ENCODE measurements at regions not wholly inside any gene's neighbourhood (a gene's known extent, or its start where the extent isn't known, plus 50 kb on each side); places are given as distances from the start of the nearest gene placed in this dataset.

DNA sequence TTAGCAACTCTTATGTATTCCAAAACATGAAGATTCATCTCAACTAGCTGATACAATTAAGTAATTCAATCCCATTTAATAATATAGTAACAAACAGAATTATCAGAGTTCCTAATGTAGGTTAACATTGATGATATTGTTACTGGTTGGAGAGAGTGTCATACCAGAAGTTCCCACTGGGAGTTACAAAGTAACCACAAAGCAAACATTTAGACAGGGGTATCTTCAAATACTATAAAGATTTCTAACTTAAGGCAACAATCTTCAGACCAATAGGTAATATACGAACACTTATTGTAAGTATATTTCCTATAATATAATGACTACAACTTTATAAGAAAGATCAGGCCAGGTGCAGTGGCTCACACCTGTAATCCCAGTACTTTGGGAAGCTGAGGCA is 1372.9 kb upstream of the PIK3C3 start:
- no peak for DNase-seq

DNA sequence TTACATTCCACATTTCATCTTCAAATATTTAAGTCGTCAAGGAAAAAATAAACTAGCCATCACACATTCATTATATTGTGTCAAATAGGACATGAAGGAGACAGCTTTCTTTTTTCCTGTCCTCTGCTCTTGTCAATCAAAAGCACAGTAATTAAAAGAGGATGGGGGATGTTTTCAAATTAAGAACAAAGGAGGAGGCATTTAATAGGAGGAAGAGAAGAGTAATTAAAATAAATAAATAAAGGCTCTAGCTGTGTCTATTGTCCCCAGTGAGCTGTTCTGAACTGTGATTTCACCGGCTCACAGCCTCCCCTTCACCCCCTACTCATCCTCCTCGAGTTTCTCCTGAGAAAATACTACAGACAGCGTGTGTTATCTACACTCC is 1377.1 kb upstream of the PIK3C3 start:
- DNase-seq = no peak

- no peak for DNase-seq
Measured at GRCh38 chr18:40577239-40577980, 1377.6 kb upstream of the PIK3C3 start.

DNA sequence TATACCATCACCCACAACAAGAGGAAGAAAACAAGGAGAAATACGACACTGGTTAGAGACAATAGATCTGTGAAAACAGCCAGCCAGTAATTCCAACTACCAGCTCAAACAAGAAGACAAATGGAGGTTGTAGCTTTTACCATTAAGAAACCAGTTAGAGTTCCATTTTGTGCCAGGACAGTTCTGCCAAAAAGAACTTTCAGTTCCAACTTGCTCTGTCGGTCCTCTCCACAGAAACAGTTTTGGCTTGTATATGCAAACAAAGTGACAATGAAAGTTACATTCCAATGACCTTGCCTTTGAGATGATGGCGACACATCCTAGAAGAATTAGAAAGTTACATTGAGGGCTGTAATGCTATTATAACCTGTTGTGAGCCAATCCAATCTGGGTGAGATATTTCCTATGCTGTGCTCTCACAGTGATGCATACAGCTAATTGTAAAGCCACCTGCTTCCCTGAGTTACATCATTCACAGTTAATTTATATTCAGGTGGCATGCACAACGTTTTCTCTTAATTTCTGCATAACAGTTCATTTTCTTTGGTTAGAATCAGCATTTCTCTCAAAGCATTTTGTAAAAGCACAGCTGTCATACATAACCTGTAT is 1378.4 kb upstream of the PIK3C3 start:
- no peak for DNase-seq

GRCh38 chr18:40570615-40571014 is 1384.4 kb upstream of the PIK3C3 start:
- DNase-seq = no peak

DNA sequence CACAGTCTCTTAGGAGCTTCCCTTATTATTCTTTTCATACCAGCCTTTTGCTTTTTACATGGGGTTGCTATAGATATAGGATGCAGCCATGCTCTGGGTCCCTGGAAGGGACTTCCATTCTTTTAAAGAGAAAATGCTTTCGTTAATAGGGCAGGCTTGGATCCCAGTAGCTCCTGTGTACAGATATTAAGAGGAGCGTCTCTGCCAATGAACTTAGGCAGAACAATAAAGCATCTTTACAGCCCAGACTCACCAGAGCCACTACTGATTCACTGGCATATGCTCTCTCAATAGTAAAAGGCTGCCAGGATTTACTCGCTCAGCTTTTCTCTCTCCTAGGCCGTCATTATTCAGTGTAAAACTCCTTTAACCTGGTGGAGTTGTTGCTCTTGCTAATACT is 1385.4 kb upstream of the PIK3C3 start:
- DNase-seq = no peak

DNA sequence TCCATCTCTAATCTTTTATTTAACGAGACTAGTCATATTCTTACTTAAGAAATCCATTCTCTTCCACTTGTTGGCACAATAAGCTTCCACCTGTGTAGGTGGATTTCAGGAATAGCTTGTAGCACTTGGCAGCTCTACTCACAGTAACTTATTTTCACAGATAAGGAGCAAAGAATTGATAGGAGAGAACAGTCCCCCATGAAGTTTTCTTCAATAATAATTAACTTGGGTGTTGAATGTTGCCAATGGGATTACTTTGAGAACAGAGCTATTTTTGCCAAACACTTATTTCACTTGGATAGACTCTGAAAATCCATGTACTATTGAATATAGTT is 1388.6 kb upstream of the PIK3C3 start:
- no peak for DNase-seq

DNA sequence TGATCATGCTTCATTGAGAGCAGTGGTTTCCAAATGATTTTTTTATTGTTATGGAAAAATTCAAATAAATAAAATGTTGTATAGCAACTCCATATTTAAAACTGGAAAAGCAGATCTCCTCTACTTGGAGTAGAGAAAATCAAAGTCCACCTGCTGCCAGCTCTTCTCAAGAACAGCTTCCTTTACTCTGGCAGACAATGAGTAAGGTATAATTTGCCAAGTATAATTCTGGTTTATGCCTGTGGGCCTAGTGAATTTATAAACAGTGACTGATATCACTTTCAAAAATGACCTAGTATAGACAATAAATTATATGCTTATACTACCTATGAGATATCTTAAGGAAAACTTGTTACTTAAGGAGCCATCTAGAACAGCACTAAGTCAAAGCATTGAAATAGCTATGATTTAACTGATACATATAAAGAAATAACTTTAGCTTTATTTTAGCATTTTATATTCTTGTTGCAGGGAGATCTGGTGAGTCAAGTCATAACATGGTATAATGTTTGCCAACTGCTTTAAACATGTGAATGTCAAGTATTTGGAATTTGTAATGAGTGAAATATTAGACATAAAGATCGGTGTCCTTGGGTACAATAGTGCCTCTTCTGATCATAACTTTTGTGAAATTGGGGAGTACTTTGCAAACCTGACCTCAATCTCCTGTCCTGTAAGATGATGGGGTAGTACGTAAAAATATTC is 1389.1 kb upstream of the PIK3C3 start:
- no peak for DNase-seq

- DNase-seq = no peak
Measured at GRCh38 chr18:40559556-40559955, 1395.5 kb upstream of the PIK3C3 start.

DNA sequence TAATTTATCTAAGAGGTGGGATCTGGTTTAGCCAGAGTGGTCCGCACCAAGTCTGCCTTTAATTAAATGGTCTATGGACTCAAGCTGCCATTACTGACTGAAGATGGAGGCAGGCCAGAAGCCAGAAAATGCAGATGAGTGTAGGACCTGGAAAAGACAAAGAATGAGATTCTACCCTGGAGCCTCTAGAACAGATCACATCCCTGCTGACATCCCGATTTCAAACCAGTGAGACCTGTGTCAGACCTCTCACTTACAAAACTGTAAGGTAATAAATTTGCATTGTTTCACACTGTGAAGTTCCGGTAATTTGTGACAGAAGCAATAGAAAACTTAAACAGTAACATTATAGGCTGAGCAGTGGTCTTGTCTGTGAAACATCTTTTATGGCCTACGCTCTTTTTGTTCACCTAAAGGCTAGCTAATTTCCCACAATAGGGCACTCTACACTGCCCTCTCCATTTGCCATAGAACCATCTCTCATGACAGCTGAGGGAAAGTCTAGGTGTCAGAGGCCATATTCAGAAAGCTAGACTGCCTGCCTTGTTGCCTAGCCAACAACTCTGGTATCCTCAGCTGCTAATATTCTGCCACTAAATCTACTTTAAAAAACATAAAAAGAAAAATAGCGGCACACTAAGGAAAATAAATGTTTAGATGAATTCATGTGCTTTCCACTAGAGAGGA is 1396.2 kb upstream of the PIK3C3 start:
- DNase-seq = no peak

DNA sequence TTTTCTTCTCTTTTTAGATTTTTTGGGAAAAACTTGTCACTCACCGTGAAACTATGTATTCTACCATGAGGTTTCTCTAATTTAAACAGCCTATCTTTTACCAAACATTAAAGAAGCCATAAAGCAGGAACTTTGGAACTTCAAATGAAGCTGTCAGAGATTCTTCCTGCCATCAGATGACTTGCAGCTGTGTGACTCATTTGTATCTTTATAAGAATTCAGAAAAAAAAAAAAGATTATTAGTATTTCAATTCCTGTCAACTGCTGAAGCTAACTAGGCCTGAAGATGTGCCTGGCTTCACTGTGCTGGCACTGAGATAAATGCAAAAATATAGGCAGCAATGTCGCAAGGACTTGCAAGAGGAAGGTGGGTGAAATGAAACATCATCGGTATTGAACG is 1399.1 kb upstream of the PIK3C3 start:
- DNase-seq = no peak

GRCh38 chr18:40553029-40553428 is 1402.0 kb upstream of the PIK3C3 start:
- DNase-seq = no peak

- no peak for DNase-seq
Measured at GRCh38 chr18:40546875-40547274, 1408.2 kb upstream of the PIK3C3 start.

DNA sequence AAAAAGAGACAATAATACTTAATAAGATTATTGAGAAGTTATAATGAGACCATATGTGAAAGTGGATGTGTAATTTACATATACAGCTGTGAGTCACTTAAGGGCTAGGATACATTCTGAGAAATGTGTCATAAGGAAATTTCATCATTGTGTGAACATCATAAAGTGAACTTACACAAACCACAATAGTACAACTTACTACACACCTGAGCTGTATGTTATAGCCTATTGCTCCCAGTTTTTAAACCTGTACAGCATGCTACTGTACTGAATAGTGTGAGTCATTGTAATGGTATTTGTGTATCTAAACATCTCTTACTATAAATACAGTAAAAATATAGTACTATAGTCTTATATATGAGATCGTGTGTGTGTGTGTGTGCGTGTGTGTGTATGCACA is 1420.3 kb upstream of the PIK3C3 start:
- DNase-seq = no peak

- no peak for DNase-seq
Measured at GRCh38 chr18:40532046-40532445, 1423.0 kb upstream of the PIK3C3 start.

DNA sequence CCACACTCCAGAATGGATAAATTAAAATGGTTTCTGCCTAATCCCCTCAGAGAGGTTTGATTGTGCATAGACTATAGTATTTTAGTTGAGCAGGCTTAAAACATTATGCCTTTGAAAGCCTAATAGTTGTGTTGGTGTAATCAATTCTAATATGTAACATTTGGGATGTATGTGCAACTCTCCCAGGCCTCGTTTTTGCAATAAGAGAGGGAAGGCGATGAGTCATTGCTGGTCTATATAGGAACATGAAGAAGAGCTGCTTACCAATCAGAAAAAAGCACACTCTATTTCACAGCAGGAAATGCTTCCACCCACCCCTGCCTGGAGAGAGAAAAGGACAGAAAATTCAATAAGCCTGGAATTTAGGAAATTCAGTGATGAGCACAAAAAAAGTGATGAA is 1424.0 kb upstream of the PIK3C3 start:
- DNase-seq = no peak

DNA sequence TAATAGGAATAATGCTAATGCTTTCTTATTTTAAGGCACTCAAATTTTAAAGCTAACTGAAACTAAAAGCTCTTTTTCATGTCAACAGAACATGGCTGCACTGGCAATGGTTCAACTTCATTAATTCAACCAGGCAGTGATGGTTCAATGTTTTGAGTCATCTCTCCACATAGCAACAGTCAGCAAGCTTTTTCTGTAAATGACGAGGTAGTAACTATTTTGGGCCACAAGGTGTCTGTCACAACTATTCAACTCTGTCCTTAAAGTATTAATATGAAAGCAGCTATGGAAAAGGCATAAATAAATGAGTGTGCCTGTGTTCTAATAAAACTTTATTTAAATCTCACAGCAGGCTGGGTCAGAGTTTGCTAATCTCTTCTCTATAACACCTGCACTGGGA is 1425.6 kb upstream of the PIK3C3 start:
- DNase-seq = no peak

DNA sequence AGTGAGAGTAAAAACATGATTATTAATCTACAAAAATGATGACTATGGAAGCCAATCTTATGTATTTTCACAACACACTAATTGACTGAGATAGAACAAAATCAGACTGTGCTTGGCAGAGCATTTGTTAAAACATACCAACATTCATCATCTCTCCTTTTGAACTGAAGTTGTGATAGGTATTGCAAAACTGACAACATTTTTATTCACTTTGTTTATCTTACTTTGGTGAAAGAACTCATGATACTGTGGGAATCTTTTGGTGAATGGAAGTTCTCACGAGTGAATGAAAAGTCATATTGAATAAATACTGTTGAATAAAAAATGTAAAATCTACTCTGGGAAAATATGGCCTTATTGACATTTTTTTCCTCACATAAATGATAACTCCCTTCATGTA is 1430.2 kb upstream of the PIK3C3 start:
- DNase-seq = no peak

DNA sequence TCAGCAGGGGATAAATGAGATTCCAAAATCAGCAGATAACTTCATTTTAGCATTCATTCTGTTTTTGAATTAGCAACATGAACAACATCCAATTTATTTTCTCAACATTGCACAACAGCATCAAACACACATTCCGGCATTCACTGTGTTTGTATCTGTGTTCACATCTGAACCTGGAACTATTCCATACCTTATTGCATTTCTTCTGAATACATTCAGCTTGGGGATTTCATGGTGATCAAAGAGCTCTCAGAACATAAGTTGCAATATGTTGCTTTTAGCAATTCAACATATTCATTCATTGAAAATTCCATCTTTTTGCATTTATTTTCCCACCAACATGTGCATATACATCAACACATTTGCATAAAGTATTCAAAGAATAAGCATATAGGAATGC is 1431.7 kb upstream of the PIK3C3 start:
- no peak for DNase-seq

- DNase-seq = no peak
Measured at GRCh38 chr18:40501026-40501425, 1454.0 kb upstream of the PIK3C3 start.

- DNase-seq = no peak
Measured at GRCh38 chr18:40494603-40495002, 1460.4 kb upstream of the PIK3C3 start.

DNA sequence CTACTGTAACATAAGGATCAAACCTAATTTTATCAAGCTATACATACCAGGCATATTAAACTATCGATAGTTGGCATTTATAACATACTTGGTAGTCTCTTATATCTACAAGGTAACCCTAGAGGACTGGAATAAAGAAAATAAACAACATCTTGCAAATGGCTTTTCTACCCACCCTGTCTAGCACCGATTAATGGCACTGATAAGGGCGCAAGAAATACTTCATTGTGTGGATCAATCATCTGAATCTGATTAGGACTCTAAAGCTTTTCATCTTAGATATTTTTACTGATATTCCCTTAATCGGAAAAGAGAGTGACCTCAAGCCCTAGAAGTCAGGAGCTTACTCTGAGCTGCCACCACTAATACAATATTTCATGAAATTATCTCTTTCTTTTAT is 1461.7 kb upstream of the PIK3C3 start:
- no peak for DNase-seq

DNA sequence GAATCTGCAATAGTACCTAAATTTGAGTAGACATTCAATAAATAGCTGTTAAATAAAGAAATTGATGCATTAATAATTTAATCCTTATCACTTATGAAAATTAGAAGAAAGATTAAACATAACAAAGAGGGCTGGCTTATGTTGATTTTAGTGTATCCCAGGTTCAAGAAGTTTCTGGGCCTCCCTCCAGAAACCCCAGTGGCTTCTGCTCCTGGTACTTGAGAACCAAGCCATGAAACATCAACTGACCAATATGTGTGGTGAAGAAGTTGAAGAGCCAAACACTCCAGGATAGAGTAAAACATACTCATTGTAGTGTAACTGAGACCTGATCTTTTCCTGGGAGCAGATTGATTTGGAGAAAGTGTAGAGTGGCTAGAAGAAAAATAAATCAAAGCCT is 1465.7 kb upstream of the PIK3C3 start:
- no peak for DNase-seq

DNA sequence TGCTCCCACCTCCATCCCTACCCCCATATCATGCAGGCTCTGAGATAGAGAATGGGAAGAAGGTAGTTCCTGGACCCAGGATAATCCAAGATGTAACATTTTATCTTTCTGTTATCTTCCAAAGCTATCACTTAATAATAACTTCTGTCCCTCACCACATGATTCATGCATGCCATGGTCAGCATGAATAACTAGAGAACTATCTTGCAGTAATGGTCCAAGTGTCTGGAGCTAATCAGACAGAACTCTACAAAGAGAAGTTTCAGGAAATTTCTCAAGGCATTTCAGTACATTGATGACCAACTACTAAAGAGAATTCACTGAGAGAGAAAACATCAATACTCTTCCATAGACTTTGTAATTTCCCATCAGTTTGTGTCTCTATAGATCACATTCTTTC is 1469.7 kb upstream of the PIK3C3 start:
- DNase-seq = no peak

All from femur (tissue), 1 donor.